SK-N-SH treated with all-trans-retinoic acid at 6 μM for 48 hours (cell line): ENCODE measurements at regions not wholly inside any gene's neighbourhood (a gene's known extent, or its start where the extent isn't known, plus 50 kb on each side); places are given as distances from the start of the nearest gene placed in this dataset.

Source experiments
- ATAC-seq: fragments of 200-7000 bp; cut with Tn5 transposase; 3 replicates; pipeline ENCODE4 v1.9.1; 2020; ENCODE audit warnings: mild to moderate bottlenecking, moderate library complexity
- ARNTL ChIP-seq: fragments of 450-650 bp; formaldehyde crosslinking; IDR thresholded peaks from 2 replicates; pipeline ENCODE4 v1.5.0; 2020; ENCODE audit warnings: low read depth, mild to moderate bottlenecking, moderate library complexity, borderline replicate concordance
- BACH2 ChIP-seq: fragments of 250-450 bp; sonication (Bioruptor Pico); IDR thresholded peaks from 2 replicates; pipeline ENCODE4 v1.9.0; 2021; ENCODE audit warnings: mild to moderate bottlenecking, borderline replicate concordance
- CSDC2 ChIP-seq: fragments of 250-450 bp; sonication (Bioruptor Pico); IDR thresholded peaks from 2 replicates; pipeline ENCODE4 v1.5.0; 2020; ENCODE audit warnings: mild to moderate bottlenecking, moderate library complexity
- ESRRG ChIP-seq: fragments of 250-450 bp; sonication (Bioruptor Pico); IDR thresholded peaks from 2 replicates; pipeline ENCODE4 v1.6.1; 2021; ENCODE audit warnings: mild to moderate bottlenecking
- GLIS3 ChIP-seq: fragments of 250-450 bp; sonication (Bioruptor Pico); IDR thresholded peaks from 2 replicates; pipeline ENCODE4 v1.5.0; 2020; ENCODE audit warnings: mild to moderate bottlenecking, moderate library complexity
- ISL1 ChIP-seq: fragments of 250-450 bp; sonication (Bioruptor Pico); IDR thresholded peaks from 2 replicates; pipeline ENCODE4 v2.1.2; 2022; ENCODE audit warnings: mild to moderate bottlenecking, moderate library complexity
- OSR1 ChIP-seq: fragments of 250-450 bp; sonication (Bioruptor Pico); IDR thresholded peaks from 2 replicates; pipeline ENCODE4 v1.8.0; 2022; ENCODE audit warnings: moderate library complexity, mild to moderate bottlenecking, inconsistent platforms
- PPARA ChIP-seq: fragments of 250-450 bp; sonication (Bioruptor Pico); IDR thresholded peaks from 2 replicates; pipeline ENCODE4 v1.5.0; 2020; ENCODE audit warnings: mild to moderate bottlenecking, borderline replicate concordance
- RARB ChIP-seq: fragments of 250-450 bp; sonication (Bioruptor Pico); IDR thresholded peaks from 2 replicates; pipeline ENCODE4 v1.8.0; 2021; ENCODE audit warnings: mild to moderate bottlenecking, moderate library complexity
- SNAI2 ChIP-seq: fragments of 250-450 bp; sonication (Bioruptor Pico); IDR thresholded peaks from 2 replicates; pipeline ENCODE4 v1.5.0; 2020; ENCODE audit warnings: mild to moderate bottlenecking, moderate library complexity
- TCF4 ChIP-seq: fragments of 250-450 bp; sonication (Bioruptor Pico); IDR thresholded peaks from 2 replicates; pipeline ENCODE4 v1.8.0; 2021; ENCODE audit warnings: mild to moderate bottlenecking, moderate library complexity, borderline replicate concordance
- TOX ChIP-seq: fragments of 250-450 bp; sonication (Bioruptor Pico); IDR thresholded peaks from 2 replicates; pipeline ENCODE4 v1.8.0; 2021; ENCODE audit warnings: mild to moderate bottlenecking, moderate library complexity, borderline replicate concordance
- ZFP3 ChIP-seq: fragments of 250-450 bp; sonication (Bioruptor Pico); IDR thresholded peaks from 2 replicates; pipeline ENCODE4 v1.5.0; 2020; ENCODE audit warnings: mild to moderate bottlenecking, moderate library complexity
- ZFP30 ChIP-seq: fragments of 450-650 bp; formaldehyde crosslinking; IDR thresholded peaks from 2 replicates; pipeline ENCODE4 v1.5.0; 2022; ENCODE audit warnings: mild to moderate bottlenecking, moderate library complexity
- ZNF70 ChIP-seq: fragments of 450-650 bp; formaldehyde crosslinking; IDR thresholded peaks from 2 replicates; pipeline ENCODE4 v1.5.0; 2020; ENCODE audit warnings: mild to moderate bottlenecking, moderate library complexity
- ZNF8 ChIP-seq: fragments of 450-650 bp; formaldehyde crosslinking; IDR thresholded peaks from 2 replicates; pipeline ENCODE4 v1.5.0; 2020; ENCODE audit warnings: mild to moderate bottlenecking, moderate library complexity
- TF ChIP-seq, protein P1 (sequence below): fragments of 250-450 bp; sonication (Bioruptor Pico); IDR thresholded peaks from 2 replicates; pipeline ENCODE4 v1.5.1; 2020; ENCODE audit warnings: low read depth, mild to moderate bottlenecking, moderate library complexity
- TF ChIP-seq, protein P2 (sequence below): fragments of 250-450 bp; sonication (Bioruptor Pico); IDR thresholded peaks from 2 replicates; pipeline ENCODE4 v1.5.1; 2021; ENCODE audit warnings: mild to moderate bottlenecking, moderate library complexity
- TF ChIP-seq, protein P3 (sequence below): fragments of 250-450 bp; sonication (Bioruptor Pico); IDR thresholded peaks from 2 replicates; pipeline ENCODE4 v1.8.0; 2021; ENCODE audit warnings: low read depth, mild to moderate bottlenecking, moderate library complexity, borderline replicate concordance
- TF ChIP-seq, protein P4 (sequence below): fragments of 250-450 bp; sonication (Bioruptor Pico); IDR thresholded peaks from 2 replicates; pipeline ENCODE4 v1.5.0; 2020; ENCODE audit warnings: mild to moderate bottlenecking, moderate library complexity
- TF ChIP-seq, protein P5 (sequence below): fragments of 250-450 bp; sonication (Bioruptor Pico); IDR thresholded peaks from 2 replicates; pipeline ENCODE4 v1.8.0; 2020; ENCODE audit warnings: mild to moderate bottlenecking, moderate library complexity, borderline replicate concordance

DNA sequence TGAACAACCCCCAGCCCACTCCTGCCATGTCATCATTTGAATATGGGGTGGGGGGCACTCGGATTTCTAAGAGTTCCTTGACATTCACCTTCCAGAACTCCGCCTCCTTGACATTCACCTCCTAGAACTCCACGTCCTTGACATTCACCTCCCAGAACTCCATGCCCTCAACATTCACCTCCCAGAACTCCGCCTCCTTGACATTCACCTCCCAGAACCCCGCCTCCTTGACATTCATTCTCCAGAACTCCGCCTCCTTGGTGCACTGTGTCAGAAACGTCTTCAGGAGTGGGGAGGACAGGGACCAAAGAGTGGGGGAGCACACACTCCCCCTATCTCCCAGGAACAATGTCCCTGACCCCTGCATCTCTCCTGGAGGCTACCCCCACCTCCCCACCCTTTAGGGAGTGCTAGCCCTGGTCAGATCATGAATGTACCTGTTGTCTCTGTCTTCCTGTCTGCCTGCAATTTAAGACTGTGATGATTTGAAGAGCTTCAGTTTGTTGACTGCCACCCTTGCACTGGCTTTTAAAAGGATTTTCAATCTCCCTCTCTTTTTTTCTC, 110.1 kb downstream of the NPTX2 start:
- TF ChIP-seq ZNF8 (CRISPR knock-in tag) (no peak), RARB (CRISPR knock-in tag) (no peak), GLIS3 (CRISPR knock-in tag) (no peak), CSDC2 (no peak), TOX (no peak), ZFP3 (CRISPR knock-in tag) (no peak), ZFP30 (CRISPR knock-in tag) (no peak), BACH2 (CRISPR knock-in tag) (no peak), OSR1 (CRISPR knock-in tag) (no peak), ISL1 (CRISPR knock-in tag) (no peak), SNAI2 (CRISPR knock-in tag) (no peak), ARNTL (CRISPR knock-in tag) (no peak), PPARA (no peak), ESRRG (CRISPR knock-in tag) (no peak), TCF4 (CRISPR knock-in tag) (no peak)
- TF ChIP-seq, protein P1, sequence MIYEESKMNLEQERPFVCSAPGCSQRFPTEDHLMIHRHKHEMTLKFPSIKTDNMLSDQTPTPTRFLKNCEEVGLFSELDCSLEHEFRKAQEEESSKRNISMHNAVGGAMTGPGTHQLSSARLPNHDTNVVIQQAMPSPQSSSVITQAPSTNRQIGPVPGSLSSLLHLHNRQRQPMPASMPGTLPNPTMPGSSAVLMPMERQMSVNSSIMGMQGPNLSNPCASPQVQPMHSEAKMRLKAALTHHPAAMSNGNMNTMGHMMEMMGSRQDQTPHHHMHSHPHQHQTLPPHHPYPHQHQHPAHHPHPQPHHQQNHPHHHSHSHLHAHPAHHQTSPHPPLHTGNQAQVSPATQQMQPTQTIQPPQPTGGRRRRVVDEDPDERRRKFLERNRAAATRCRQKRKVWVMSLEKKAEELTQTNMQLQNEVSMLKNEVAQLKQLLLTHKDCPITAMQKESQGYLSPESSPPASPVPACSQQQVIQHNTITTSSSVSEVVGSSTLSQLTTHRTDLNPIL (CRISPR knock-in tag), result no peak
- TF ChIP-seq, protein P2, sequence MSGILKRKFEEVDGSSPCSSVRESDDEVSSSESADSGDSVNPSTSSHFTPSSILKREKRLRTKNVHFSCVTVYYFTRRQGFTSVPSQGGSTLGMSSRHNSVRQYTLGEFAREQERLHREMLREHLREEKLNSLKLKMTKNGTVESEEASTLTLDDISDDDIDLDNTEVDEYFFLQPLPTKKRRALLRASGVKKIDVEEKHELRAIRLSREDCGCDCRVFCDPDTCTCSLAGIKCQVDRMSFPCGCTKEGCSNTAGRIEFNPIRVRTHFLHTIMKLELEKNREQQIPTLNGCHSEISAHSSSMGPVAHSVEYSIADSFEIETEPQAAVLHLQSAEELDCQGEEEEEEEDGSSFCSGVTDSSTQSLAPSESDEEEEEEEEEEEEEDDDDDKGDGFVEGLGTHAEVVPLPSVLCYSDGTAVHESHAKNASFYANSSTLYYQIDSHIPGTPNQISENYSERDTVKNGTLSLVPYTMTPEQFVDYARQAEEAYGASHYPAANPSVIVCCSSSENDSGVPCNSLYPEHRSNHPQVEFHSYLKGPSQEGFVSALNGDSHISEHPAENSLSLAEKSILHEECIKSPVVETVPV (CRISPR knock-in tag), result no peak
- TF ChIP-seq, protein P3, sequence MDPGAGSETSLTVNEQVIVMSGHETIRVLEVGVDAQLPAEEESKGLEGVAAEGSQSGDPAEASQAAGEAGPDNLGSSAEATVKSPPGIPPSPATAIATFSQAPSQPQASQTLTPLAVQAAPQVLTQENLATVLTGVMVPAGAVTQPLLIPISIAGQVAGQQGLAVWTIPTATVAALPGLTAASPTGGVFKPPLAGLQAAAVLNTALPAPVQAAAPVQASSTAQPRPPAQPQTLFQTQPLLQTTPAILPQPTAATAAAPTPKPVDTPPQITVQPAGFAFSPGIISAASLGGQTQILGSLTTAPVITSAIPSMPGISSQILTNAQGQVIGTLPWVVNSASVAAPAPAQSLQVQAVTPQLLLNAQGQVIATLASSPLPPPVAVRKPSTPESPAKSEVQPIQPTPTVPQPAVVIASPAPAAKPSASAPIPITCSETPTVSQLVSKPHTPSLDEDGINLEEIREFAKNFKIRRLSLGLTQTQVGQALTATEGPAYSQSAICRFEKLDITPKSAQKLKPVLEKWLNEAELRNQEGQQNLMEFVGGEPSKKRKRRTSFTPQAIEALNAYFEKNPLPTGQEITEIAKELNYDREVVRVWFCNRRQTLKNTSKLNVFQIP (CRISPR knock-in tag), result no peak
- TF ChIP-seq, protein P4, sequence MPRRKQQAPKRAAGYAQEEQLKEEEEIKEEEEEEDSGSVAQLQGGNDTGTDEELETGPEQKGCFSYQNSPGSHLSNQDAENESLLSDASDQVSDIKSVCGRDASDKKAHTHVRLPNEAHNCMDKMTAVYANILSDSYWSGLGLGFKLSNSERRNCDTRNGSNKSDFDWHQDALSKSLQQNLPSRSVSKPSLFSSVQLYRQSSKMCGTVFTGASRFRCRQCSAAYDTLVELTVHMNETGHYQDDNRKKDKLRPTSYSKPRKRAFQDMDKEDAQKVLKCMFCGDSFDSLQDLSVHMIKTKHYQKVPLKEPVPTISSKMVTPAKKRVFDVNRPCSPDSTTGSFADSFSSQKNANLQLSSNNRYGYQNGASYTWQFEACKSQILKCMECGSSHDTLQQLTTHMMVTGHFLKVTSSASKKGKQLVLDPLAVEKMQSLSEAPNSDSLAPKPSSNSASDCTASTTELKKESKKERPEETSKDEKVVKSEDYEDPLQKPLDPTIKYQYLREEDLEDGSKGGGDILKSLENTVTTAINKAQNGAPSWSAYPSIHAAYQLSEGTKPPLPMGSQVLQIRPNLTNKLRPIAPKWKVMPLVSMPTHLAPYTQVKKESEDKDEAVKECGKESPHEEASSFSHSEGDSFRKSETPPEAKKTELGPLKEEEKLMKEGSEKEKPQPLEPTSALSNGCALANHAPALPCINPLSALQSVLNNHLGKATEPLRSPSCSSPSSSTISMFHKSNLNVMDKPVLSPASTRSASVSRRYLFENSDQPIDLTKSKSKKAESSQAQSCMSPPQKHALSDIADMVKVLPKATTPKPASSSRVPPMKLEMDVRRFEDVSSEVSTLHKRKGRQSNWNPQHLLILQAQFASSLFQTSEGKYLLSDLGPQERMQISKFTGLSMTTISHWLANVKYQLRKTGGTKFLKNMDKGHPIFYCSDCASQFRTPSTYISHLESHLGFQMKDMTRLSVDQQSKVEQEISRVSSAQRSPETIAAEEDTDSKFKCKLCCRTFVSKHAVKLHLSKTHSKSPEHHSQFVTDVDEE (CRISPR knock-in tag), result no peak
- TF ChIP-seq, protein P5, sequence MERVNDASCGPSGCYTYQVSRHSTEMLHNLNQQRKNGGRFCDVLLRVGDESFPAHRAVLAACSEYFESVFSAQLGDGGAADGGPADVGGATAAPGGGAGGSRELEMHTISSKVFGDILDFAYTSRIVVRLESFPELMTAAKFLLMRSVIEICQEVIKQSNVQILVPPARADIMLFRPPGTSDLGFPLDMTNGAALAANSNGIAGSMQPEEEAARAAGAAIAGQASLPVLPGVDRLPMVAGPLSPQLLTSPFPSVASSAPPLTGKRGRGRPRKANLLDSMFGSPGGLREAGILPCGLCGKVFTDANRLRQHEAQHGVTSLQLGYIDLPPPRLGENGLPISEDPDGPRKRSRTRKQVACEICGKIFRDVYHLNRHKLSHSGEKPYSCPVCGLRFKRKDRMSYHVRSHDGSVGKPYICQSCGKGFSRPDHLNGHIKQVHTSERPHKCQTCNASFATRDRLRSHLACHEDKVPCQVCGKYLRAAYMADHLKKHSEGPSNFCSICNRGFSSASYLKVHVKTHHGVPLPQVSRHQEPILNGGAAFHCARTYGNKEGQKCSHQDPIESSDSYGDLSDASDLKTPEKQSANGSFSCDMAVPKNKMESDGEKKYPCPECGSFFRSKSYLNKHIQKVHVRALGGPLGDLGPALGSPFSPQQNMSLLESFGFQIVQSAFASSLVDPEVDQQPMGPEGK (CRISPR knock-in tag), result no peak
- no peak for ATAC-seq

DNA sequence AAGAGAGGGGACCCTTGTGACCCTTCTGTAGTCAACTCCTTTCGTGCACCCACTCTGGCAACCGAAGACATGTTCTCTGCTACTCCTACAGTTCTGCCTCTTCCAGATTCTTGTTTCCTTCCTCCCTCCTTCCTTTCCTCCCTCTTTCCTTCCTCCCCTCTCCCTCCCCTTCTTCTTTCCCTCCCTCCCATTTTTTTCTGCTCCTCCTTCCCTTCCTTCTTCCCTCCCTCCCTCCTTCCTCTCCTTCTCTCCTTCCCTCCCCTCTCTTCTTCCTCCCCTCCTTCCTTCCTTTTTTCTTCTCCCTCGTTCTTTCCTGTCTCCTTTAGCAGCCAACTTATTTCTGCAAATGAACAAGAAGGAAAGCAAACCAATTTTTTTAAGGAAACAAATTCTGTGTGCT, 111.5 kb downstream of the NPTX2 start:
- no peak for ATAC-seq
- TF ChIP-seq ZNF8 (CRISPR knock-in tag) (no peak), ZNF70 (CRISPR knock-in tag) (no peak), ZFP3 (CRISPR knock-in tag) (no peak), ARNTL (CRISPR knock-in tag) (no peak), BACH2 (CRISPR knock-in tag) (no peak)
- TF ChIP-seq, protein P4 (CRISPR knock-in tag), result no peak
- TF ChIP-seq, protein P2 (CRISPR knock-in tag), result no peak
- TF ChIP-seq, protein P1 (CRISPR knock-in tag), result no peak
- TF ChIP-seq, protein P5 (CRISPR knock-in tag), result no peak
